ENCODE measurements at regions not wholly inside any gene's neighbourhood (a gene's known extent, or its start where the extent isn't known, plus 50 kb on each side); places are given as distances from the start of the nearest gene placed in this dataset.
A peak's percentile ranks its signal among the peaks of the same experiment; 100 is the strongest.
"Not testable (repeated sequence)": the region's sequence is repeated elsewhere in the genome, so short reads cannot be mapped to it uniquely, and the experiment has no call there.

DNA sequence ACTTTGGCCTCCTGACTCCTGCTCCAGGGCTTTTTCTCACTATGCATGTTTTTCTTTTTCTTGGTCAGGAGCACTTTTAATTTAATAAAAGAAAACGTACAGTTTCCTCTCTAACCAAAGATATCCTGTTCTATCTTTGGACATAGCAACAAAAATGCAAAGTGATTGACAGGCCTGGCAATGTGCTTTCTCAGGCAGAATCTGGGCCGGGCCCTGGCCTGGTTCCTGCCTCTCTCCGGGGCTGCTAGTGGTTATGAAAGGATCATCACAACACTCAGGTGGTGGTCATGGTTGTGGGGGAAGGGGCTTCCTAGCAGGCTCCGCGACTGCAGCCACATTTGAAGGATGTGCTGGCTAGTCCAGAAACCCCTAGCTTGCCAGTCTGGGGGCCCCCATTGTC lies 85.8 kb upstream of the USP24 start:
- H3K27ac Mint-ChIP-seq (ENCODE audit: unreplicated experiment), result no peak overlapping the region
- peaks cover 10% of the 10 kb centered on the region for H3K4me1 Mint-ChIP-seq (ENCODE audit: low read depth)

DNA sequence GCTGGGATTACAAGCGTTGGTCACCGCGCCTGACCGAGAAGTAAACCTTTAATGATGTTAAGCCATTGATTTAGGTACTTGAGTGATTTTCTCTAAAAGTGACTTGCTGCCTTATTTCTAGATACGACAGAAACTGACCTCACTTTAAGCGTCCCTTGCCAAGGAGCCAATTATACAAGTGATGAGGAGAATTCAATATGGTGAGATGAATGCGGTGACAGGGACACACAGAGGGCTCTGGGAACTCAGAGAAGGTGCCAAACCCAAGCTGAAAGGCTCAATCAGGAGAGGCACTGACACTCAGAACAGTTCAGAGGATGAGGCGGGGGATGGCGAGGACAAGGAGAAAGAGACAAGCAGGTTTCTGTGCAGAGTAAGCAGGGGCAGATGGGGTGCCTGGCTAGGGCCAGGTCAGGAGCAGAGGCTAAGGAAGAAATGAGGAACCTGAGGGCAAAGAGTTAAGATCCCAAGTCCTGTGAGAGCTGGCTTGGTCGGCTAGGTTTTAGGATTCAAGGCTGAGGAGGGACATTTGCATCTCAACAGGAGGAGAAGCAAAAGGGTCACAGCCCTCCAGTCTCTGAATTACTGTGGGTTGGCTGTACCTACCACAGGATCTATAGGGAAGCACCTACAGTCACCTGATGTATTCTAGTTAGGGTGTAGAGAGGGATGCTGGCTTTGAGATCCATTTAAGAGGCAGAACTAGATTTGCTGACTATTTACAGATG lies 83.2 kb upstream of the USP24 start:
- peaks cover 7% of the 10 kb centered on the region for H3K27me3 Mint-ChIP-seq (ENCODE audit: low read depth)
- peaks cover 5% of the 10 kb centered on the region for H3K36me3 Mint-ChIP-seq (ENCODE audit: low read depth)
- H3K9me3 Mint-ChIP-seq (ENCODE audit: low read depth), result peaks cover 14% of the 10 kb centered on the region
- DNase-seq (ENCODE audit: low spot score), result no peak
- TF ChIP-seq, protein P1, sequence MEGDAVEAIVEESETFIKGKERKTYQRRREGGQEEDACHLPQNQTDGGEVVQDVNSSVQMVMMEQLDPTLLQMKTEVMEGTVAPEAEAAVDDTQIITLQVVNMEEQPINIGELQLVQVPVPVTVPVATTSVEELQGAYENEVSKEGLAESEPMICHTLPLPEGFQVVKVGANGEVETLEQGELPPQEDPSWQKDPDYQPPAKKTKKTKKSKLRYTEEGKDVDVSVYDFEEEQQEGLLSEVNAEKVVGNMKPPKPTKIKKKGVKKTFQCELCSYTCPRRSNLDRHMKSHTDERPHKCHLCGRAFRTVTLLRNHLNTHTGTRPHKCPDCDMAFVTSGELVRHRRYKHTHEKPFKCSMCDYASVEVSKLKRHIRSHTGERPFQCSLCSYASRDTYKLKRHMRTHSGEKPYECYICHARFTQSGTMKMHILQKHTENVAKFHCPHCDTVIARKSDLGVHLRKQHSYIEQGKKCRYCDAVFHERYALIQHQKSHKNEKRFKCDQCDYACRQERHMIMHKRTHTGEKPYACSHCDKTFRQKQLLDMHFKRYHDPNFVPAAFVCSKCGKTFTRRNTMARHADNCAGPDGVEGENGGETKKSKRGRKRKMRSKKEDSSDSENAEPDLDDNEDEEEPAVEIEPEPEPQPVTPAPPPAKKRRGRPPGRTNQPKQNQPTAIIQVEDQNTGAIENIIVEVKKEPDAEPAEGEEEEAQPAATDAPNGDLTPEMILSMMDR (IDR thresholded peaks at IDR 0.05), result no peak
- no peak overlapping the region for H3K27ac Mint-ChIP-seq (ENCODE audit: unreplicated experiment)
- H3K4me3 Mint-ChIP-seq (ENCODE audit: unreplicated experiment), result no peak overlapping the region
- peaks cover 10% of the 10 kb centered on the region for H3K4me1 Mint-ChIP-seq (ENCODE audit: low read depth)

More for the DNA sequence above, 85.8 kb upstream of the USP24 start:
- peaks cover 4% of the 10 kb centered on the region for H3K36me3 Mint-ChIP-seq (ENCODE audit: low read depth)
- H3K4me3 Mint-ChIP-seq (ENCODE audit: unreplicated experiment), result no peak overlapping the region
- H3K9me3 Mint-ChIP-seq (ENCODE audit: low read depth), result peaks cover 5% of the 10 kb centered on the region
- TF ChIP-seq, protein P1 (IDR thresholded peaks at IDR 0.05), result no peak
- H3K27me3 Mint-ChIP-seq (ENCODE audit: low read depth), result peaks cover 18% of the 10 kb centered on the region
- DNase-seq (ENCODE audit: low spot score), result no peak

DNA sequence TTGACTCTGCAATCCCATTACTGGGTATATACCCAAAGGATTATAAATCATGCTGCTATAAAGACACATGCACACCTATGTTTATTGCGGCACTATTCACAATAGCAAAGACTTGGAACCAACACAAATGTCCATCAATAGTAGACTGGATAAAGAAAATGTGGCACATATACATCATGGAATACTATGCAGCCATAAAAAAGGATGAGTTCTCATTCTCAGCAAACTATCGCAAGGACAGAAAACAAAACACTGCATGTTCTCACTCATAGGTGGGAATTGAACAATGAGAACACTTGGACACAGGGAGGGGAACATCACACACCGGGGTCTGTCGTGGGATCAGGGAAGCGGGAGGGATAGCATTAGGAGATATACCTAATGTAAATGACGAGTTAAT lies 81.1 kb upstream of the USP24 start:
- H3K4me1 Mint-ChIP-seq (ENCODE audit: low read depth); H3K36me3 Mint-ChIP-seq (ENCODE audit: low read depth); H3K27ac Mint-ChIP-seq (ENCODE audit: unreplicated experiment); DNase-seq (ENCODE audit: low spot score); H3K4me3 Mint-ChIP-seq (ENCODE audit: unreplicated experiment); H3K27me3 Mint-ChIP-seq (ENCODE audit: low read depth): not testable (repeated sequence)
- H3K9me3 Mint-ChIP-seq (ENCODE audit: low read depth), result peaks cover 14% of the 10 kb centered on the region

DNA sequence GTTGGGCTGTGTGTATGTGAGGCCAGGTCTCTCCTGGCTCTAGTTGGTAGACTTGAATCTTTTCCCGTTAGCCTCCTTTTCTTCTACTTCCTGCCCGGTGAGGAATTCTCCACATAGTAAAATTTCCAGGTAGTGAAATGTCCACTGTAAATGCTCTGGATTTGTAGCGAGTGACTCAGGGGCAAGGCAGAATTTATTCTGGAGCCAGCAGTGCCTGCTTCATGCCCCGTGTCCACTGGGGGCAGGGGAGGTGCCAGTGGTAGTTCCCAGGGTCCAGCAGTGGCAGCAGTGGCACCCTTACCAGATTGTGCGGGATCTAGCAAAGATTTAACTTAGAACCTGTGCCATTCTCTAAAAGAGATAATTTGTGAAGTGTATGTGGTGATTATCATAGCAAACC lies 74.5 kb upstream of the USP24 start:
- no peak for DNase-seq (ENCODE audit: low spot score)
- Mint-ChIP-seq H3K36me3 (ENCODE audit: low read depth) (no peaks in the 10 kb centered on the region), H3K27me3 (ENCODE audit: low read depth) (peaks cover 1% of the 10 kb centered on the region), H3K4me1 (ENCODE audit: low read depth) (peaks cover 2% of the 10 kb centered on the region), H3K27ac (ENCODE audit: unreplicated experiment) (no peak overlapping the region), H3K4me3 (ENCODE audit: unreplicated experiment) (no peak overlapping the region), H3K9me3 (ENCODE audit: low read depth) (no peaks in the 10 kb centered on the region)
- TF ChIP-seq, protein P1 (IDR thresholded peaks at IDR 0.05), result peak; percentile 14

DNA sequence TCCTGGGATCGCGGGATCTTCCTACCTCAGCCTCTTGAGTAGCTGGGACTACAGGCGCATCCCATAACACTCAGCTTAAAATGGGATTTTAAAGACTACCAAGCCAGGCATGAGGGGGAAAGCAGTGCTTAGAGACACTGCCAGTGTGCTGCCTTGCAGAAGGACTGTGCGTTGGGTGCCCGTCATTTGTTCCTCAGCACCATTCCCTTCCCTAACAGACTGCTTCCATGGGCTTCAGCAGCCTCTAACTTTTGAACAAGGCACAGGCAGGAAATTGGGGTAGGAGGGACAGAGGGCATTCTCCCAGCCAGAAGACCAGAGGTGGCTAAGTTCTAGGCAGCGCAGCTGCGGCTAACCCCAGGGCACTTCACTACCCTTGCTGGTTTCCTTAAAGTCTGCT lies 73.9 kb upstream of the USP24 start:
- Mint-ChIP-seq H3K27ac (ENCODE audit: unreplicated experiment) (no peak overlapping the region), H3K9me3 (ENCODE audit: low read depth) (no peaks in the 10 kb centered on the region), H3K4me1 (ENCODE audit: low read depth) (peaks cover 2% of the 10 kb centered on the region), H3K36me3 (ENCODE audit: low read depth) (no peaks in the 10 kb centered on the region), H3K4me3 (ENCODE audit: unreplicated experiment) (no peak overlapping the region), H3K27me3 (ENCODE audit: low read depth) (peaks cover 1% of the 10 kb centered on the region)
- TF ChIP-seq, protein P1 (IDR thresholded peaks at IDR 0.05), result no peak
- DNase-seq (ENCODE audit: low spot score), result no peak

DNA sequence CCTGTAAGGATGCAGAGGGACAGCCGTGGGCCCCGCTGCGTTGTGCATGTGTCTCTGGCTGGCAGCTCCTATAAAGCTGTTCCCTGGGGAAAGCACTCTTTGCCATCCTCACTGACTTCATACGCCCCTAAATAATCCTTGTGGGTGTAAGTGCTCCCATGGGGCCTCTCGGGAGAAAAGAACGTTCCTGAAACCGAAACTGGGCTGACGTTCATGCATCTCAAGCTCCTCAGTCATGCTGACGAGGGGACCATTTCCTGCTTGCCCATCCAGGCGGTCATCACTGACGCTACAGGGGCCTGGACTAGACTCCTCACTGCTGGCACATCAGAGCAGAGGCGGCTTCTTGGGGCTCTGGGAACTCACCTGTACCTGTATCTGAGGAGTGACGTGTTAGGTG lies 73.1 kb upstream of the USP24 start:
- no peak for DNase-seq (ENCODE audit: low spot score)
- TF ChIP-seq, protein P1 (IDR thresholded peaks at IDR 0.05), result no peak
- no peaks in the 10 kb centered on the region for H3K9me3 Mint-ChIP-seq (ENCODE audit: low read depth)
- H3K4me1 Mint-ChIP-seq (ENCODE audit: low read depth), result peaks cover 2% of the 10 kb centered on the region
- no peaks in the 10 kb centered on the region for H3K36me3 Mint-ChIP-seq (ENCODE audit: low read depth)
- no peak overlapping the region for H3K4me3 Mint-ChIP-seq (ENCODE audit: unreplicated experiment)
- no peak overlapping the region for H3K27ac Mint-ChIP-seq (ENCODE audit: unreplicated experiment)
- H3K27me3 Mint-ChIP-seq (ENCODE audit: low read depth), result peaks cover 1% of the 10 kb centered on the region

Measured in chondrocyte (in vitro differentiated cells).